Smooth muscle cell (in vitro differentiated cells): ENCODE measurements at regions not wholly inside any gene's neighbourhood (a gene's known extent, or its start where the extent isn't known, plus 50 kb on each side); places are given as distances from the start of the nearest gene placed in this dataset.
A peak's percentile ranks its signal among the peaks of the same experiment; 100 is the strongest.

ENCODE experiments used
- DNase-seq: peaks from one replicate; lab custom pipeline; 2025; ENCODE audit not compliant: unreplicated experiment; lab: John Stamatoyannopoulos, UW
- H2AFZ ChIP-seq: fragments of 200-600 bp; sonication (generic); 2 replicates; pipeline ENCODE4 v1.6.0; 2016; ENCODE audit warnings: antibody characterized with exemption, low read depth, mild to moderate bottlenecking
- H3F3A ChIP-seq: fragments of 200-600 bp; sonication (generic); 2 replicates; pipeline ENCODE4 v1.6.0; 2017; ENCODE audit warnings: antibody characterized with exemption, low read depth
- H3K27ac ChIP-seq: fragments of 200-600 bp; sonication (generic); 2 replicates; pipeline ENCODE4 v1.5.1; 2016; ENCODE audit warnings: low read depth, mild to moderate bottlenecking
- H3K27me3 ChIP-seq: fragments of 200-600 bp; sonication (generic); 2 replicates; pipeline ENCODE4 v1.6.1; 2016; ENCODE audit warnings: low read depth, mild to moderate bottlenecking
- H3K36me3 ChIP-seq: fragments of 200-600 bp; sonication (generic); 2 replicates; pipeline ENCODE4 v1.5.1; 2016; ENCODE audit warnings: low read depth
- H3K4me1 ChIP-seq: fragments of 200-600 bp; sonication (generic); 2 replicates; pipeline ENCODE4 v1.5.1; 2016; ENCODE audit warnings: low read depth
- H3K4me2 ChIP-seq: fragments of 200-600 bp; sonication (generic); 2 replicates; pipeline ENCODE4 v1.6.0; 2016; ENCODE audit warnings: mild to moderate bottlenecking
- H3K4me3 ChIP-seq: fragments of 200-600 bp; sonication (generic); 2 replicates; pipeline ENCODE4 v1.5.1; 2016; ENCODE audit warnings: mild to moderate bottlenecking
- H3K79me2 ChIP-seq: fragments of 200-600 bp; sonication (generic); 2 replicates; pipeline ENCODE4 v1.6.0; 2016; ENCODE audit warnings: low read depth, mild to moderate bottlenecking
- H3K9ac ChIP-seq: fragments of 200-600 bp; sonication (generic); 2 replicates; pipeline ENCODE4 v1.6.0; 2016; ENCODE audit warnings: low read depth
- H3K9me3 ChIP-seq: fragments of 200-600 bp; sonication (generic); replicated peaks from 2 replicates; pipeline ENCODE4 v1.5.1; 2016; ENCODE audit warnings: low read depth
- H4K20me1 ChIP-seq: fragments of 200-600 bp; sonication (generic); 2 replicates; pipeline ENCODE4 v1.6.0; 2016; ENCODE audit warnings: low read depth
- CTCF ChIP-seq: fragments of 200-600 bp; sonication (generic); IDR thresholded peaks from 2 replicates; pipeline ENCODE4 v1.5.1; 2017; ENCODE audit warnings: borderline replicate concordance, mild to moderate bottlenecking, antibody characterized with exemption; ENCODE audit not compliant: insufficient read depth, poor library complexity, severe bottlenecking
- WGBS: methylation state at CpG from one replicate; pipeline ENCODE4 v1.1.7; 2016; ENCODE audit warnings: low lambda C conversion rate; 5-methylcytosine and 5-hydroxymethylcytosine counted together

GRCh38 chr7:130865408-130866236 lies 131.6 kb upstream of the KLF14 start:
- Histone ChIP-seq H4K20me1 (no peaks in the 10 kb centered on the region), H3K79me2 (no peaks in the 10 kb centered on the region), H2AFZ (no peak overlapping the region), H3K9me3 (no peaks in the 10 kb centered on the region), H3K36me3 (peaks cover 14% of the 10 kb centered on the region), H3F3A (no peaks in the 10 kb centered on the region), H3K4me2 (no peak overlapping the region), H3K27ac (no peak overlapping the region), H3K9ac (no peak overlapping the region), H3K27me3 (no peaks in the 10 kb centered on the region), H3K4me1 (no peaks in the 10 kb centered on the region), H3K4me3 (no peak overlapping the region)
- DNase-seq = no peak
- TF ChIP-seq CTCF = peak; percentile 20
- WGBS = 65% methylated on average over 4 of the region's 4 CpGs

- H3K4me2 ChIP-seq = no peak overlapping the region
- no peaks in the 10 kb centered on the region for H3K4me1 ChIP-seq
- H3K27ac ChIP-seq = peak overlapping the region; percentile 17
- H3K36me3 ChIP-seq = peaks cover 9% of the 10 kb centered on the region
- H3F3A ChIP-seq = no peaks in the 10 kb centered on the region
- H3K79me2 ChIP-seq = no peaks in the 10 kb centered on the region
- no peak overlapping the region for H3K9ac ChIP-seq
- no peak for TF ChIP-seq CTCF
- WGBS = 73% methylated on average over 2 of the region's 2 CpGs
- no peaks in the 10 kb centered on the region for H3K9me3 ChIP-seq
- no peak overlapping the region for H3K4me3 ChIP-seq
- no peaks in the 10 kb centered on the region for H3K27me3 ChIP-seq
- no peaks in the 10 kb centered on the region for H4K20me1 ChIP-seq
- no peak for DNase-seq
- H2AFZ ChIP-seq = no peak overlapping the region
These were observed 133.0 kb upstream of the KLF14 start for GRCh38 chr7:130867039-130867438.

- no peaks in the 10 kb centered on the region for H3K9me3 ChIP-seq
- H3K27ac ChIP-seq = no peak overlapping the region
- no peaks in the 10 kb centered on the region for H4K20me1 ChIP-seq
- TF ChIP-seq CTCF = no peak
- DNase-seq = no peak
- no peaks in the 10 kb centered on the region for H3K4me1 ChIP-seq
- no peak overlapping the region for H3K4me3 ChIP-seq
- no peak overlapping the region for H2AFZ ChIP-seq
- H3K36me3 ChIP-seq = peaks cover 9% of the 10 kb centered on the region
- no peak overlapping the region for H3K9ac ChIP-seq
- no peak overlapping the region for H3K4me2 ChIP-seq
- no peaks in the 10 kb centered on the region for H3F3A ChIP-seq
- no peaks in the 10 kb centered on the region for H3K79me2 ChIP-seq
- 76% methylated on average over 1 of the region's 1 CpG for WGBS
- no peaks in the 10 kb centered on the region for H3K27me3 ChIP-seq
These were observed 133.7 kb upstream of the KLF14 start for GRCh38 chr7:130867581-130868136.
